Natural killer cell treated with Interleukin-12 subunit alpha and Interleukin-12 subunit beta and Interleukin-15 and Interleukin-18, amount 100 ng/mL, for 72 hours (primary cell): ENCODE measurements at regions not wholly inside any gene's neighbourhood (a gene's known extent, or its start where the extent isn't known, plus 50 kb on each side); places are given as distances from the start of the nearest gene placed in this dataset.
"Not testable (repeated sequence)": the region's sequence is repeated elsewhere in the genome, so short reads cannot be mapped to it uniquely, and the experiment has no call there.

Experiments used
- ATAC-seq, 2 donors: fragments of 150-1000 bp; cut with Tn5 transposase in 1 of 2; sonication (Bioruptor Pico), chemical (Tn5 transposase) in 1 of 2; 2 replicates each; pipeline ENCODE4 v1.10.0; 2021
- DNase-seq: peaks from one replicate; pipeline ENCODE4 v3.0.0; 2022; ENCODE audit warnings: low spot score
- H3K27ac Mint-ChIP-seq, 2 donors: 1 replicate in 1 of 2; 2 replicates in 1 of 2; pipeline ENCODE4 v1.8.0; 2022; ENCODE audit warnings: mixed read lengths in 2 of 2, mild to moderate bottlenecking in 1 of 2, moderate library complexity in 1 of 2
- H3K27me3 Mint-ChIP-seq, 2 donors: 1 replicate in 1 of 2; 2 replicates in 1 of 2; pipeline ENCODE4 v1.8.0; 2022; ENCODE audit warnings: mixed read lengths in 2 of 2
- H3K36me3 Mint-ChIP-seq: one replicate; pipeline ENCODE4 v1.8.0; 2022; ENCODE audit warnings: mixed read lengths
- H3K4me1 Mint-ChIP-seq, 2 donors: 1 replicate in 1 of 2; 2 replicates in 1 of 2; pipeline ENCODE4 v1.8.0; 2022; ENCODE audit warnings: low read depth in 2 of 2, mixed read lengths in 2 of 2, mild to moderate bottlenecking in 1 of 2
- H3K4me3 Mint-ChIP-seq: one replicate; pipeline ENCODE4 v1.8.0; 2022; ENCODE audit warnings: mixed read lengths
- H3K9me3 Mint-ChIP-seq: 2 replicates; pipeline ENCODE4 v1.8.0; 2022; ENCODE audit warnings: mixed read lengths

GRCh38 chr10:26919156-26919860 is 58.5 kb upstream of the ABI1 start:
- H3K4me3 Mint-ChIP-seq, DNase-seq, H3K27ac Mint-ChIP-seq, ATAC-seq, H3K9me3 Mint-ChIP-seq, H3K36me3 Mint-ChIP-seq, H3K4me1 Mint-ChIP-seq: not testable (repeated sequence)
- peaks cover 10 to 15% of the 10 kb centered on the region in 2 donors for H3K27me3 Mint-ChIP-seq

- Mint-ChIP-seq H3K27ac (no peak overlapping the region), H3K36me3 (no peaks in the 10 kb centered on the region), H3K4me3 (no peak overlapping the region), H3K4me1 (no peaks in the 10 kb centered on the region), H3K9me3 (no peaks in the 10 kb centered on the region), H3K27me3 (peaks cover 6 to 8% of the 10 kb centered on the region in 2 donors)
- DNase-seq (no peak), ATAC-seq (no peak)
Observed at GRCh38 chr10:26914898-26915297, 54.1 kb upstream of the ABI1 start.

GRCh38 chr10:26911811-26912461 is 51.2 kb upstream of the ABI1 start:
- Mint-ChIP-seq H3K4me3 (no peak overlapping the region), H3K27me3 (peaks cover 4% of the 10 kb centered on the region in 2 donors), H3K27ac (no peak overlapping the region), H3K36me3 (no peaks in the 10 kb centered on the region), H3K9me3 (no peaks in the 10 kb centered on the region), H3K4me1 (no peaks in the 10 kb centered on the region)
- ATAC-seq (no peak), DNase-seq (no peak)
